GM12892 (cell line): ENCODE measurements at regions not wholly inside any gene's neighbourhood (a gene's known extent, or its start where the extent isn't known, plus 50 kb on each side); places are given as distances from the start of the nearest gene placed in this dataset.

Experiments
- POLR2A ChIP-seq: IDR thresholded peaks from 2 replicates; pipeline ENCODE4 v1.6.1; 2011; ENCODE audit warnings: low read depth, low read length, control low read depth
- POLR2AphosphoS5 ChIP-seq: IDR thresholded peaks from 2 replicates; pipeline ENCODE4 v1.6.1; 2011; ENCODE audit warnings: low read depth, low read length, control low read depth

GRCh38 chr14:29353513-29353912, 574.1 kb downstream of the PRKD1 start:
- TF ChIP-seq POLR2AphosphoS5 (no peak), POLR2A (no peak)
